Anterior cingulate cortex (tissue), 58 donors: ENCODE measurements at regions not wholly inside any gene's neighbourhood (a gene's known extent, or its start where the extent isn't known, plus 50 kb on each side); places are given as distances from the start of the nearest gene placed in this dataset.
"Not testable (repeated sequence)": the region's sequence is repeated elsewhere in the genome, so short reads cannot be mapped to it uniquely, and the experiment has no call there.

Experiments used
- DNase-seq, 58 donors: peaks; one replicate each; lab custom pipeline; 2025; lab: John Stamatoyannopoulos, UW

GRCh38 chr1:217053676-217054075 lies 330.4 kb upstream of the ESRRG start:
- peak in 1 of 58 donors; percentile 4 for DNase-seq

- DNase-seq: no peak
Observed at GRCh38 chr1:217052626-217053025, 329.4 kb upstream of the ESRRG start.

- no peak for DNase-seq
Observed at GRCh38 chr1:217052196-217052595, 329.0 kb upstream of the ESRRG start.

- DNase-seq: no peak
Observed at GRCh38 chr1:217049721-217050120, 326.5 kb upstream of the ESRRG start.

- no peak for DNase-seq
Observed at GRCh38 chr1:217049081-217049480, 325.9 kb upstream of the ESRRG start.

- no peak for DNase-seq
Observed at GRCh38 chr1:217048104-217048707, 325.0 kb upstream of the ESRRG start.

- no peak for DNase-seq
Observed at GRCh38 chr1:217040711-217041455, 317.7 kb upstream of the ESRRG start.

GRCh38 chr1:217039926-217040325 lies 316.7 kb upstream of the ESRRG start:
- no peak for DNase-seq

GRCh38 chr1:217039139-217039538 lies 315.9 kb upstream of the ESRRG start:
- DNase-seq: not testable (repeated sequence)

GRCh38 chr1:217036757-217037156 lies 313.5 kb upstream of the ESRRG start:
- DNase-seq: no peak

GRCh38 chr1:217032715-217033367 lies 309.6 kb upstream of the ESRRG start:
- no peak for DNase-seq

- DNase-seq: peak in 2 of 58 donors; percentile 7 to 8
Observed at GRCh38 chr1:217029281-217030157, 306.3 kb upstream of the ESRRG start.

- DNase-seq: no peak
Observed at GRCh38 chr1:217027403-217028080, 304.3 kb upstream of the ESRRG start.

- no peak for DNase-seq
Observed at GRCh38 chr1:217026531-217026930, 303.3 kb upstream of the ESRRG start.

- no peak for DNase-seq
Observed at GRCh38 chr1:217025381-217025780, 302.2 kb upstream of the ESRRG start.

- DNase-seq: no peak
Observed at GRCh38 chr1:217024911-217025310, 301.7 kb upstream of the ESRRG start.

- DNase-seq: no peak
Observed at GRCh38 chr1:217021956-217022355, 298.7 kb upstream of the ESRRG start.

- DNase-seq: no peak
Observed at GRCh38 chr1:217021400-217021799, 298.2 kb upstream of the ESRRG start.

GRCh38 chr1:217019475-217019874 lies 296.2 kb upstream of the ESRRG start:
- no peak for DNase-seq

GRCh38 chr1:217018648-217019047 lies 295.4 kb upstream of the ESRRG start:
- no peak for DNase-seq
